Hepatocyte (in vitro differentiated cells): ENCODE measurements at regions not wholly inside any gene's neighbourhood (a gene's known extent, or its start where the extent isn't known, plus 50 kb on each side); places are given as distances from the start of the nearest gene placed in this dataset.

Experiments
- EZH2 ChIP-seq: fragments of 200-600 bp; sonication (generic); IDR thresholded peaks from 2 replicates; pipeline ENCODE4 v1.6.1; 2016; ENCODE audit warnings: antibody characterized with exemption, mild to moderate bottlenecking, borderline replicate concordance
- TF ChIP-seq, protein P1 (sequence below): fragments of 200-600 bp; sonication (generic); IDR thresholded peaks from 2 replicates; pipeline ENCODE4 v1.5.1; 2016; ENCODE audit warnings: antibody characterized with exemption, mild to moderate bottlenecking; ENCODE audit not compliant: poor library complexity

DNA sequence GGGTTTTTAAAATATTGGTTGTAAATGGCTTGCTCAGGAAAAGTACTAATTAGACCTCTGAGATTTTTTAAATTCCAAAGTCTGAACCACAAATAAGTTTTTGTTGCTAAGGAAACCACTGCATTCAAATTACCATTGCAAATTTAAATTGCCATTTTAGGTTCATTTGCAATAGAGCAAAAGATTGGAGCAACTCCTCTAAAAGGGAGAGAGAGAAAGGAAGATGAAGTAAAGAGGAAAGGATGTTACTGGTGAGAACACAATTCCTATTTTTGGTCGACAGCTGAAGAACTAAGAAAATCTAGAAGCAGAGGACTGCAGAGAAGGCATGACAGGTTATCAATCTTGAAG is 74.9 kb downstream of the FOXI3 start:
- TF ChIP-seq, protein P1, sequence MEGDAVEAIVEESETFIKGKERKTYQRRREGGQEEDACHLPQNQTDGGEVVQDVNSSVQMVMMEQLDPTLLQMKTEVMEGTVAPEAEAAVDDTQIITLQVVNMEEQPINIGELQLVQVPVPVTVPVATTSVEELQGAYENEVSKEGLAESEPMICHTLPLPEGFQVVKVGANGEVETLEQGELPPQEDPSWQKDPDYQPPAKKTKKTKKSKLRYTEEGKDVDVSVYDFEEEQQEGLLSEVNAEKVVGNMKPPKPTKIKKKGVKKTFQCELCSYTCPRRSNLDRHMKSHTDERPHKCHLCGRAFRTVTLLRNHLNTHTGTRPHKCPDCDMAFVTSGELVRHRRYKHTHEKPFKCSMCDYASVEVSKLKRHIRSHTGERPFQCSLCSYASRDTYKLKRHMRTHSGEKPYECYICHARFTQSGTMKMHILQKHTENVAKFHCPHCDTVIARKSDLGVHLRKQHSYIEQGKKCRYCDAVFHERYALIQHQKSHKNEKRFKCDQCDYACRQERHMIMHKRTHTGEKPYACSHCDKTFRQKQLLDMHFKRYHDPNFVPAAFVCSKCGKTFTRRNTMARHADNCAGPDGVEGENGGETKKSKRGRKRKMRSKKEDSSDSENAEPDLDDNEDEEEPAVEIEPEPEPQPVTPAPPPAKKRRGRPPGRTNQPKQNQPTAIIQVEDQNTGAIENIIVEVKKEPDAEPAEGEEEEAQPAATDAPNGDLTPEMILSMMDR: no peak
- TF ChIP-seq EZH2: no peak
